Neural cell (in vitro differentiated cells): ENCODE measurements at regions not wholly inside any gene's neighbourhood (a gene's known extent, or its start where the extent isn't known, plus 50 kb on each side); places are given as distances from the start of the nearest gene placed in this dataset.

Experiments used
- H2AFZ ChIP-seq: fragments of 200-600, 300-800 bp; sonication (generic), shearing (Covaris generic); 2 replicates; pipeline ENCODE4 v1.6.0; 2014; ENCODE audit warnings: low read depth, mild to moderate bottlenecking, antibody characterized with exemption, low read length, moderate library complexity
- H3F3A ChIP-seq: fragments of 200-600 bp; shearing (Covaris generic); 2 replicates; pipeline ENCODE4 v1.6.1; 2016; ENCODE audit warnings: mild to moderate bottlenecking, moderate library complexity, mixed read lengths, antibody characterized with exemption, low read length; ENCODE audit not compliant: insufficient read depth, poor library complexity, severe bottlenecking
- H3K27ac ChIP-seq: fragments of 200-600, 300-800 bp; sonication (generic), shearing (Covaris generic); 2 replicates; pipeline ENCODE4 v1.5.1; 2014; ENCODE audit warnings: mild to moderate bottlenecking, low read length, moderate library complexity
- H3K27me3 ChIP-seq: fragments of 300-800, 200-600 bp; sonication (generic), shearing (Covaris generic); 2 replicates; pipeline ENCODE4 v1.6.0; 2014; ENCODE audit warnings: mild to moderate bottlenecking, low read depth, low read length, moderate library complexity; ENCODE audit not compliant: insufficient read depth
- H3K36me3 ChIP-seq: fragments of 300-800, 200-600 bp; sonication (generic), shearing (Covaris generic); 2 replicates; pipeline ENCODE4 v1.5.1; 2014; ENCODE audit warnings: mild to moderate bottlenecking, antibody characterized with exemption, low read length, moderate library complexity; ENCODE audit not compliant: insufficient read depth
- H3K4me2 ChIP-seq: fragments of 300-800, 200-600 bp; sonication (generic), shearing (Covaris generic); 2 replicates; pipeline ENCODE4 v1.6.0; 2014; ENCODE audit warnings: mild to moderate bottlenecking, low read length
- H3K4me3 ChIP-seq: fragments of 300-800, 200-600 bp; sonication (generic), shearing (Covaris generic); 2 replicates; pipeline ENCODE4 v1.5.1; 2014; ENCODE audit warnings: mild to moderate bottlenecking, low read length, moderate library complexity
- H3K79me2 ChIP-seq: fragments of 200-600 bp; shearing (Covaris generic); replicated peaks from 2 replicates; pipeline ENCODE4 v1.6.0; 2014; ENCODE audit warnings: mild to moderate bottlenecking, low read length, moderate library complexity; ENCODE audit not compliant: insufficient read depth
- H3K9ac ChIP-seq: fragments of 300-800, 200-600 bp; sonication (generic), shearing (Covaris generic); 2 replicates; pipeline ENCODE4 v1.6.1; 2016; ENCODE audit warnings: mild to moderate bottlenecking, low read length, mixed read lengths
- H3K9me2 ChIP-seq: fragments of 200-600 bp; shearing (Covaris generic); 2 replicates; pipeline ENCODE4 v1.6.1; 2016; ENCODE audit warnings: mild to moderate bottlenecking, low read length, mixed read lengths; ENCODE audit not compliant: insufficient read depth
- H3K9me3 ChIP-seq: fragments of 200-600, 300-800 bp; sonication (generic), shearing (Covaris generic); 2 replicates; pipeline ENCODE4 v1.6.1; 2016; ENCODE audit warnings: mild to moderate bottlenecking, mixed run types, low read length, moderate library complexity, mixed read lengths
- H4K20me1 ChIP-seq: fragments of 200-600 bp; shearing (Covaris generic); 2 replicates; pipeline ENCODE4 v1.6.1; 2016; ENCODE audit warnings: mild to moderate bottlenecking, mixed run types; ENCODE audit not compliant: insufficient read depth
- CTCF ChIP-seq: fragments of 450-650 bp; IDR thresholded peaks from 2 replicates; pipeline ENCODE4 v1.5.1; 2014; ENCODE audit warnings: antibody characterized with exemption, mild to moderate bottlenecking, moderate library complexity; ENCODE audit not compliant: poor library complexity, severe bottlenecking
- EP300 ChIP-seq: fragments of 450-650 bp; conservative IDR thresholded peaks from 2 replicates; pipeline ENCODE4 v1.6.1; 2014; ENCODE audit warnings: antibody characterized with exemption, mild to moderate bottlenecking, moderate library complexity; ENCODE audit not compliant: poor library complexity, severe bottlenecking
- EZH2 ChIP-seq: fragments of 200-600, 300-800 bp; shearing (Covaris generic), sonication (generic); IDR thresholded peaks from 2 replicates; pipeline ENCODE4 v1.6.1; 2014; ENCODE audit warnings: antibody characterized with exemption, low read length, borderline replicate concordance, mild to moderate bottlenecking; ENCODE audit not compliant: insufficient read depth, poor library complexity, severe bottlenecking
- MXI1 ChIP-seq: fragments of 450-650 bp; conservative IDR thresholded peaks from 2 replicates; pipeline ENCODE4 v1.6.1; 2014; ENCODE audit warnings: antibody characterized with exemption, mild to moderate bottlenecking; ENCODE audit not compliant: poor library complexity, severe bottlenecking
- POLR2AphosphoS5 ChIP-seq: IDR thresholded peaks from 2 replicates; pipeline ENCODE4 v1.6.1; 2012
- RAD21 ChIP-seq: fragments of 450-650 bp; conservative IDR thresholded peaks from 2 replicates; pipeline ENCODE4 v1.6.1; 2014; ENCODE audit warnings: antibody characterized with exemption, mild to moderate bottlenecking, moderate library complexity
- REST ChIP-seq: IDR thresholded peaks from 2 replicates; pipeline ENCODE4 v1.6.1; 2012; ENCODE audit warnings: borderline replicate concordance
- SMC3 ChIP-seq: fragments of 450-650 bp; conservative IDR thresholded peaks from 2 replicates; pipeline ENCODE4 v1.6.1; 2014; ENCODE audit warnings: antibody characterized with exemption, mild to moderate bottlenecking, moderate library complexity; ENCODE audit not compliant: poor library complexity
- TAF1 ChIP-seq: IDR thresholded peaks from 2 replicates; pipeline ENCODE4 v1.6.1; 2012; ENCODE audit warnings: low read depth

DNA sequence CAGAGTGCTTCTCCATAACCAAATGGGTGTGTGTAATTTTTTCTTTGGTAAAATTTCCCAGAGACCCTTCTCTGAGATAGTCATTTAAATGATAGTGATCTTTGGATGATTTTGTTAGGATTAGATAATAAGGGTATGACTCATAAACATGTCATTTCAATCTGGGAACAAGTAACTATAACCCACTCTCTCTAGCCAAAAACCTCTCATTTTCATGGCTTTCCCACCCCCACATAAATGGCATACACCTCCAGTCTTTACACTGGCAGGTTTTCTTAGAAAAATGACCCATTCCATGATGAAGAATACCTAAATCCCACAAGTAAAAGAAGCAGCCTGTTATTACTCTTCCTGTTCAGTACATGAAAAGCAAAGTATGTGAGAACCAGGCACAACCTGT is 572.0 kb upstream of the ZEB2 start:
- H2AFZ ChIP-seq: no peak overlapping the region
- no peaks in the 10 kb centered on the region for H3K79me2 ChIP-seq
- no peak overlapping the region for H3K9ac ChIP-seq
- no peaks in the 10 kb centered on the region for H3K9me2 ChIP-seq
- H3K9me3 ChIP-seq: no peaks in the 10 kb centered on the region
- H4K20me1 ChIP-seq: no peaks in the 10 kb centered on the region
- no peaks in the 10 kb centered on the region for H3K27me3 ChIP-seq
- TF ChIP-seq EP300 (no peak), POLR2AphosphoS5 (no peak), EZH2 (no peak), MXI1 (no peak), TAF1 (no peak), CTCF (no peak), RAD21 (no peak), SMC3 (no peak), REST (no peak)
- no peak overlapping the region for H3K4me3 ChIP-seq
- no peak overlapping the region for H3K4me2 ChIP-seq
- no peaks in the 10 kb centered on the region for H3K36me3 ChIP-seq
- no peak overlapping the region for H3K27ac ChIP-seq
- H3F3A ChIP-seq: no peaks in the 10 kb centered on the region

- no peak overlapping the region for H3K4me3 ChIP-seq
- TF ChIP-seq EZH2 (no peak), RAD21 (no peak), REST (no peak), EP300 (no peak), CTCF (no peak), TAF1 (no peak), SMC3 (no peak), MXI1 (no peak), POLR2AphosphoS5 (no peak)
- H3K27ac ChIP-seq: no peak overlapping the region
- no peaks in the 10 kb centered on the region for H3K27me3 ChIP-seq
- H3F3A ChIP-seq: no peaks in the 10 kb centered on the region
- H2AFZ ChIP-seq: no peak overlapping the region
- H3K9me3 ChIP-seq: no peaks in the 10 kb centered on the region
- H3K36me3 ChIP-seq: no peaks in the 10 kb centered on the region
- H3K9me2 ChIP-seq: no peaks in the 10 kb centered on the region
- H4K20me1 ChIP-seq: no peaks in the 10 kb centered on the region
- H3K4me2 ChIP-seq: no peak overlapping the region
- no peaks in the 10 kb centered on the region for H3K79me2 ChIP-seq
- no peak overlapping the region for H3K9ac ChIP-seq
Observed at GRCh38 chr2:145090841-145091761, 571.2 kb upstream of the ZEB2 start.
